NCI-H2227 (cell line): ENCODE measurements at regions not wholly inside any gene's neighbourhood (a gene's known extent, or its start where the extent isn't known, plus 50 kb on each side); places are given as distances from the start of the nearest gene placed in this dataset.

Experiments used
- DNase-seq: peaks from one replicate; lab custom pipeline; 2025; ENCODE audit not compliant: unreplicated experiment; lab: John Stamatoyannopoulos, UW

GRCh38 chr20:16944745-16945144, 196.6 kb downstream of the OTOR start:
- DNase-seq, result peak; percentile 40

- no peak for DNase-seq
Measured at GRCh38 chr20:16945619-16946018, 197.5 kb downstream of the OTOR start.

GRCh38 chr20:16946097-16946496, 197.9 kb downstream of the OTOR start:
- no peak for DNase-seq

- no peak for DNase-seq
Measured at GRCh38 chr20:16947479-16947878, 199.3 kb downstream of the OTOR start.

GRCh38 chr20:16951876-16952275, 203.7 kb downstream of the OTOR start:
- no peak for DNase-seq

- no peak for DNase-seq
Measured at GRCh38 chr20:16952965-16953364, 204.8 kb downstream of the OTOR start.

- DNase-seq, result no peak
Measured at GRCh38 chr20:16953858-16954257, 205.7 kb downstream of the OTOR start.

GRCh38 chr20:16955462-16955861, 207.3 kb downstream of the OTOR start:
- DNase-seq, result no peak

- DNase-seq, result peak; percentile 11
Measured at GRCh38 chr20:16955971-16956370, 207.8 kb downstream of the OTOR start.

- DNase-seq, result no peak
Measured at GRCh38 chr20:16965401-16965800, 217.2 kb downstream of the OTOR start.

- no peak for DNase-seq
Measured at GRCh38 chr20:16966276-16966880, 218.2 kb downstream of the OTOR start.

- no peak for DNase-seq
Measured at GRCh38 chr20:16968099-16968498, 219.9 kb downstream of the OTOR start.

- DNase-seq, result no peak
Measured at GRCh38 chr20:16970776-16971175, 222.6 kb downstream of the OTOR start.

- no peak for DNase-seq
Measured at GRCh38 chr20:16974080-16974854, 226.1 kb downstream of the OTOR start.

- no peak for DNase-seq
Measured at GRCh38 chr20:16974855-16975162, 226.7 kb downstream of the OTOR start.

- no peak for DNase-seq
Measured at GRCh38 chr20:16975682-16976081, 227.5 kb downstream of the OTOR start.

GRCh38 chr20:16978497-16978896, 230.3 kb downstream of the OTOR start:
- DNase-seq, result no peak

GRCh38 chr20:16982091-16982726, 234.1 kb downstream of the OTOR start:
- DNase-seq, result no peak

GRCh38 chr20:16984481-16984880, 236.3 kb downstream of the OTOR start:
- no peak for DNase-seq

- no peak for DNase-seq
Measured at GRCh38 chr20:17003170-17003870, 223.5 kb upstream of the PCSK2 start.

GRCh38 chr20:17010181-17010580, 216.7 kb upstream of the PCSK2 start:
- no peak for DNase-seq
